A673 (cell line): ENCODE measurements at regions not wholly inside any gene's neighbourhood (a gene's known extent, or its start where the extent isn't known, plus 50 kb on each side); places are given as distances from the start of the nearest gene placed in this dataset.

Experiments
- EZH2 ChIP-seq: fragments of 200-600 bp; sonication (generic); IDR thresholded peaks from 2 replicates; pipeline ENCODE4 v1.6.1; 2017; ENCODE audit warnings: borderline replicate concordance, low read depth, mild to moderate bottlenecking, mixed read lengths, antibody characterized with exemption, low read length; ENCODE audit not compliant: poor library complexity, severe bottlenecking
- TF ChIP-seq, protein P1 (sequence below): fragments of 300-800, 200-600 bp; sonication (generic); conservative IDR thresholded peaks from 2 replicates; pipeline ENCODE4 v1.5.1; 2017; ENCODE audit warnings: low read depth, mild to moderate bottlenecking, antibody characterized with exemption, low read length, moderate library complexity, mixed read lengths

DNA sequence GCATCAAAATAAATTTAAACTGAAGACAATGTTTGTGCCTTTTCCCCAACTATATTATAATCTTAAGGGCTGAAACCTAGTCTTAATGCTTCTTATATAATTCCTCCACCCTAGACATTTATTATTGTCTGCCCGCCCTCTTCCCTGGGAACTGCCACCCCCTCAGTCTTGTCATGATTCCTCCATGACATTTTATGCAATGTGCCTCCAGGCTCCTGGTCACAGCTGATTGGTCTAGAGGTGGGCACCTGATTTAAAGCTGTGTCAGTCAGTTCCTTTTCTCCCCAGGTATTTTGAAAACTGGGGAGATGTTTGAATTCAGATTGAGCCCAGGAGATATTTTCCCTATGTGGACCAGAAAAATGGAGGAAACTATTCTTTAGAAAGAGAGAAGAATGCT, 401.4 kb downstream of the PCNX1 start:
- no peak for TF ChIP-seq EZH2
- TF ChIP-seq, protein P1, sequence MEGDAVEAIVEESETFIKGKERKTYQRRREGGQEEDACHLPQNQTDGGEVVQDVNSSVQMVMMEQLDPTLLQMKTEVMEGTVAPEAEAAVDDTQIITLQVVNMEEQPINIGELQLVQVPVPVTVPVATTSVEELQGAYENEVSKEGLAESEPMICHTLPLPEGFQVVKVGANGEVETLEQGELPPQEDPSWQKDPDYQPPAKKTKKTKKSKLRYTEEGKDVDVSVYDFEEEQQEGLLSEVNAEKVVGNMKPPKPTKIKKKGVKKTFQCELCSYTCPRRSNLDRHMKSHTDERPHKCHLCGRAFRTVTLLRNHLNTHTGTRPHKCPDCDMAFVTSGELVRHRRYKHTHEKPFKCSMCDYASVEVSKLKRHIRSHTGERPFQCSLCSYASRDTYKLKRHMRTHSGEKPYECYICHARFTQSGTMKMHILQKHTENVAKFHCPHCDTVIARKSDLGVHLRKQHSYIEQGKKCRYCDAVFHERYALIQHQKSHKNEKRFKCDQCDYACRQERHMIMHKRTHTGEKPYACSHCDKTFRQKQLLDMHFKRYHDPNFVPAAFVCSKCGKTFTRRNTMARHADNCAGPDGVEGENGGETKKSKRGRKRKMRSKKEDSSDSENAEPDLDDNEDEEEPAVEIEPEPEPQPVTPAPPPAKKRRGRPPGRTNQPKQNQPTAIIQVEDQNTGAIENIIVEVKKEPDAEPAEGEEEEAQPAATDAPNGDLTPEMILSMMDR, result no peak
